A549 (cell line): ENCODE measurements at regions not wholly inside any gene's neighbourhood (a gene's known extent, or its start where the extent isn't known, plus 50 kb on each side); places are given as distances from the start of the nearest gene placed in this dataset.

Experiments
- ATAC-seq, 2 experiments: fragments of 200-7000 bp in 1 of 2; fragments of >200 bp in 1 of 2; cut with Nextera tagmentation in 1 of 2; cut with Tn5 transposase in 1 of 2; 3 replicates each; pipeline versions ENCODE4 v1.8.0 to v1.9.1; 2018 to 2020; ENCODE audit warnings: mild to moderate bottlenecking in 1 of 2, moderate library complexity in 1 of 2
- CTCF ChIA-PET: fragments of 300-600 bp; sonication (Branson Sonifier 250); formaldehyde crosslinking; extraction: SDS; loops from one replicate; lab custom pipeline; 2021; ENCODE audit warnings: antibody characterized with exemption, inconsistent platforms; lab: Yijun Ruan, JAX
- POLR2A ChIA-PET: fragments of 350-600 bp; formaldehyde crosslinking; extraction: SDS; loops from one replicate; lab custom pipeline; 2021; ENCODE audit warnings: antibody characterized with exemption, inconsistent platforms; lab: Yijun Ruan, JAX
- DNase-seq, 2 experiments: peaks; one replicate each; pipeline versions ENCODE4 v3.0.0 to v3.0.0-alpha.2; 2011 to 2016; ENCODE audit warnings: low read depth in 1 of 2, low spot score in 1 of 2
- FAIRE-seq: peaks from 2 replicates; lab custom pipeline; 2011; peaks lifted over from hg19 to GRCh38; lab: Jason Lieb, UNC
- H3K27ac ChIP-seq, 2 experiments: fragments of >200 bp; sonication (Bioruptor Twin); formaldehyde crosslinking; 3 replicates each; pipeline ENCODE4 v1.5.1; 2016 to 2017
- H3K4me1 ChIP-seq: fragments of >200 bp; sonication (Bioruptor Twin); formaldehyde crosslinking; 3 replicates; pipeline ENCODE4 v1.6.1; 2016
- H3K4me2 ChIP-seq: fragments of >200 bp; sonication (Bioruptor Twin); formaldehyde crosslinking; 3 replicates; pipeline ENCODE4 v1.6.1; 2016
- H3K4me3 ChIP-seq: fragments of >200 bp; sonication (Bioruptor Twin); formaldehyde crosslinking; 3 replicates; pipeline ENCODE4 v1.5.1; 2016
- H3K9me3 ChIP-seq: fragments of >200 bp; sonication (Bioruptor Twin); formaldehyde crosslinking; 3 replicates; pipeline ENCODE4 v1.6.1; 2016
- ATOH8 ChIP-seq: fragments of 250-450 bp; sonication (Bioruptor Pico); IDR thresholded peaks from 2 replicates; pipeline ENCODE4 v1.5.0; 2020; ENCODE audit warnings: low read depth, mild to moderate bottlenecking, moderate library complexity
- CBX8 ChIP-seq: fragments of 200-600 bp; sonication (generic); IDR thresholded peaks from 2 replicates; pipeline ENCODE4 v1.6.1; 2016
- ELK1 ChIP-seq: fragments of 150-350 bp; IDR thresholded peaks from 2 replicates; pipeline ENCODE4 v1.6.1; 2014; ENCODE audit warnings: low read depth, mild to moderate bottlenecking, low read length
- EP300 ChIP-seq, 2 experiments: fragments of >200 bp; sonication (Bioruptor Twin); formaldehyde crosslinking; IDR thresholded peaks; 2 replicates in 1 of 2; 3 replicates in 1 of 2; pipeline ENCODE4 v1.6.1; 2016 to 2017
- HDAC2 ChIP-seq: fragments of 200-600 bp; sonication (generic); IDR thresholded peaks from 2 replicates; pipeline ENCODE4 v1.6.1; 2016
- HOXA7 ChIP-seq: fragments of 250-450 bp; sonication (Bioruptor Pico); IDR thresholded peaks from 2 replicates; pipeline ENCODE4 v1.5.0; 2020; ENCODE audit warnings: mild to moderate bottlenecking, moderate library complexity
- JUNB ChIP-seq: fragments of >200 bp; sonication (Bioruptor Twin); formaldehyde crosslinking; IDR thresholded peaks from 2 replicates; pipeline ENCODE4 v1.6.1; 2016
- KDM5A ChIP-seq: fragments of 200-600 bp; sonication (generic); IDR thresholded peaks from 2 replicates; pipeline ENCODE4 v1.6.1; 2016; ENCODE audit warnings: antibody characterized with exemption, mild to moderate bottlenecking
- MAZ ChIP-seq: fragments of 150-350 bp; IDR thresholded peaks from 2 replicates; pipeline ENCODE4 v1.6.1; 2014; ENCODE audit warnings: antibody characterized with exemption, low read depth, low read length, borderline replicate concordance
- MYC ChIP-seq: IDR thresholded peaks from 2 replicates; pipeline ENCODE4 v1.6.1; 2012; ENCODE audit warnings: mild to moderate bottlenecking, inconsistent platforms, low read length, improper control_type of control experiment, borderline replicate concordance
- POLR2A ChIP-seq: IDR thresholded peaks from 2 replicates; pipeline ENCODE4 v1.6.1; 2012; ENCODE audit warnings: mild to moderate bottlenecking, low read length
- RAD21 ChIP-seq, 2 experiments: fragments of >200 bp in 1 of 2; sonication (Bioruptor Twin) in 1 of 2; formaldehyde crosslinking in 1 of 2; IDR thresholded peaks in 1 of 2; conservative IDR thresholded peaks in 1 of 2; 2 replicates in 1 of 2; 3 replicates in 1 of 2; pipeline ENCODE4 v1.6.1; 2012 to 2018; ENCODE audit warnings: inconsistent platforms in 1 of 2
- TP53 ChIP-seq: fragments of 250-450 bp; sonication (Bioruptor Pico); IDR thresholded peaks from 2 replicates; pipeline ENCODE4 v1.5.0; 2021; ENCODE audit warnings: mild to moderate bottlenecking, moderate library complexity
- USF2 ChIP-seq: fragments of 450-650 bp; IDR thresholded peaks from 2 replicates; pipeline ENCODE4 v1.6.1; 2014; ENCODE audit warnings: antibody characterized with exemption
- WGBS: methylation state at CpG from one replicate; pipeline ENCODE4 v1.1.6; 2017; ENCODE audit errors: missing lambda C conversion rate; 5-methylcytosine and 5-hydroxymethylcytosine counted together
- TF ChIP-seq, protein P1 (sequence below): fragments of 250-450 bp; sonication (Bioruptor Pico); IDR thresholded peaks from 2 replicates; pipeline ENCODE4 v1.5.0; 2021; ENCODE audit warnings: mild to moderate bottlenecking, moderate library complexity, borderline replicate concordance
- TF ChIP-seq, protein P2 (sequence below): IDR thresholded peaks from 2 replicates; pipeline ENCODE4 v1.6.1; 2012
- TF ChIP-seq, protein P3 (sequence below): fragments of >200 bp; sonication (Bioruptor Twin); formaldehyde crosslinking; IDR thresholded peaks from 3 replicates; pipeline ENCODE4 v1.5.1; 2016

GRCh38 chr6:98560841-98561240 is 273.5 kb upstream of the POU3F2 start:
- H3K27ac ChIP-seq: no peak overlapping the region
- no peak for TF ChIP-seq CBX8
- TF ChIP-seq, protein P1, sequence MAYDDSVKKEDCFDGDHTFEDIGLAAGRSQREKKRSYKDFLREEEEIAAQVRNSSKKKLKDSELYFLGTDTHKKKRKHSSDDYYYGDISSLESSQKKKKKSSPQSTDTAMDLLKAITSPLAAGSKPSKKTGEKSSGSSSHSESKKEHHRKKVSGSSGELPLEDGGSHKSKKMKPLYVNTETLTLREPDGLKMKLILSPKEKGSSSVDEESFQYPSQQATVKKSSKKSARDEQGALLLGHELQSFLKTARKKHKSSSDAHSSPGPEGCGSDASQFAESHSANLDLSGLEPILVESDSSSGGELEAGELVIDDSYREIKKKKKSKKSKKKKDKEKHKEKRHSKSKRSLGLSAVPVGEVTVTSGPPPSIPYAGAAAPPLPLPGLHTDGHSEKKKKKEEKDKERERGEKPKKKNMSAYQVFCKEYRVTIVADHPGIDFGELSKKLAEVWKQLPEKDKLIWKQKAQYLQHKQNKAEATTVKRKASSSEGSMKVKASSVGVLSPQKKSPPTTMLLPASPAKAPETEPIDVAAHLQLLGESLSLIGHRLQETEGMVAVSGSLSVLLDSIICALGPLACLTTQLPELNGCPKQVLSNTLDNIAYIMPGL (CRISPR knock-in tag): no peak
- TF ChIP-seq POLR2A: no peak
- TF ChIP-seq TP53 (CRISPR knock-in tag): no peak
- no peak for TF ChIP-seq HOXA7 (CRISPR knock-in tag)
- no peak for TF ChIP-seq ELK1
- no peak for TF ChIP-seq KDM5A
- TF ChIP-seq EP300 (IDR thresholded peaks at IDR 0.05): no peak
- TF ChIP-seq, protein P2, sequence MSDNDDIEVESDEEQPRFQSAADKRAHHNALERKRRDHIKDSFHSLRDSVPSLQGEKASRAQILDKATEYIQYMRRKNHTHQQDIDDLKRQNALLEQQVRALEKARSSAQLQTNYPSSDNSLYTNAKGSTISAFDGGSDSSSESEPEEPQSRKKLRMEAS: no peak
- no peak for TF ChIP-seq RAD21 (conservative IDR thresholded peaks at IDR 0.05 in 1 of 2, IDR thresholded peaks at IDR 0.05 in 1 of 2)
- TF ChIP-seq MAZ: no peak
- TF ChIP-seq MYC: no peak
- 3% methylated on average over 5 of the region's 5 CpGs for whole genome bisulfite sequencing
- CTCF ChIA-PET: no interaction called here
- no peak overlapping the region for H3K4me2 ChIP-seq
- no peak overlapping the region for H3K4me3 ChIP-seq
- no peaks in the 10 kb centered on the region for H3K4me1 ChIP-seq
- POLR2A ChIA-PET: no interaction called here
- DNase-seq (no peak), ATAC-seq (no peak), FAIRE-seq (no peak)
- H3K9me3 ChIP-seq: no peaks in the 10 kb centered on the region

DNA sequence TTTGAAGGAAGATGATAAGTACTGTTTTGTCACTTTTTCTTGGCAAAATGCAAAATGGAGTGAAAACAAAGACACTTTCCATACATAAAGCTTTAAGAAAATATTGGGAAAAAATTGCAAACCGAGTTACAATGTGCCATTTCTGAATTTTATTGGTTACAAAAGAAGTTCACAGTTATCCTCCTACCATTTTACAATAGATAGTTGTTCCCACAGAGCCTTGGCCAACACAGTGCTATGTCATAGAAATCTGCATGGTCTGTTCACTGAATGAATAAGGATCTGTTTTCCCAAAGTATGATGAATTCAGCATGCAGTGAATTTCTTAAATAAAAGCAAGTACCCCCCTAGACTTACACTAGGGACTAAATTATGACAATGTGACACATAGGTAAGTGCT is 268.2 kb upstream of the POU3F2 start:
- CTCF ChIA-PET: no interaction called here

More for the DNA sequence above, 268.2 kb upstream of the POU3F2 start:
- H3K9me3 ChIP-seq: no peaks in the 10 kb centered on the region
- no peak overlapping the region for H3K27ac ChIP-seq
- no peak overlapping the region for H3K4me3 ChIP-seq
- no peak for ATAC-seq
- POLR2A ChIA-PET: no interaction called here
- WGBS: 0% methylated on average over 1 of the region's 1 CpG
- no peaks in the 10 kb centered on the region for H3K4me1 ChIP-seq
- TF ChIP-seq ATOH8 (CRISPR knock-in tag) (no peak), HDAC2 (no peak), USF2 (no peak), JUNB (no peak), POLR2A (no peak)
- TF ChIP-seq, protein P3, sequence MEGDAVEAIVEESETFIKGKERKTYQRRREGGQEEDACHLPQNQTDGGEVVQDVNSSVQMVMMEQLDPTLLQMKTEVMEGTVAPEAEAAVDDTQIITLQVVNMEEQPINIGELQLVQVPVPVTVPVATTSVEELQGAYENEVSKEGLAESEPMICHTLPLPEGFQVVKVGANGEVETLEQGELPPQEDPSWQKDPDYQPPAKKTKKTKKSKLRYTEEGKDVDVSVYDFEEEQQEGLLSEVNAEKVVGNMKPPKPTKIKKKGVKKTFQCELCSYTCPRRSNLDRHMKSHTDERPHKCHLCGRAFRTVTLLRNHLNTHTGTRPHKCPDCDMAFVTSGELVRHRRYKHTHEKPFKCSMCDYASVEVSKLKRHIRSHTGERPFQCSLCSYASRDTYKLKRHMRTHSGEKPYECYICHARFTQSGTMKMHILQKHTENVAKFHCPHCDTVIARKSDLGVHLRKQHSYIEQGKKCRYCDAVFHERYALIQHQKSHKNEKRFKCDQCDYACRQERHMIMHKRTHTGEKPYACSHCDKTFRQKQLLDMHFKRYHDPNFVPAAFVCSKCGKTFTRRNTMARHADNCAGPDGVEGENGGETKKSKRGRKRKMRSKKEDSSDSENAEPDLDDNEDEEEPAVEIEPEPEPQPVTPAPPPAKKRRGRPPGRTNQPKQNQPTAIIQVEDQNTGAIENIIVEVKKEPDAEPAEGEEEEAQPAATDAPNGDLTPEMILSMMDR: no peak
- no peak for FAIRE-seq
- no peak for DNase-seq
- no peak overlapping the region for H3K4me2 ChIP-seq
